Endothelial cell of hepatic sinusoid (primary cell): ENCODE measurements at regions not wholly inside any gene's neighbourhood (a gene's known extent, or its start where the extent isn't known, plus 50 kb on each side); places are given as distances from the start of the nearest gene placed in this dataset.
"Not testable (repeated sequence)": the region's sequence is repeated elsewhere in the genome, so short reads cannot be mapped to it uniquely, and the experiment has no call there.

Experiments used
- in situ Hi-C: cut with HindIII; loops from 2 replicates; pipeline ENCODE4 v1.10.0; 2017; ENCODE audit warnings: low sequenced_read_pairs

DNA sequence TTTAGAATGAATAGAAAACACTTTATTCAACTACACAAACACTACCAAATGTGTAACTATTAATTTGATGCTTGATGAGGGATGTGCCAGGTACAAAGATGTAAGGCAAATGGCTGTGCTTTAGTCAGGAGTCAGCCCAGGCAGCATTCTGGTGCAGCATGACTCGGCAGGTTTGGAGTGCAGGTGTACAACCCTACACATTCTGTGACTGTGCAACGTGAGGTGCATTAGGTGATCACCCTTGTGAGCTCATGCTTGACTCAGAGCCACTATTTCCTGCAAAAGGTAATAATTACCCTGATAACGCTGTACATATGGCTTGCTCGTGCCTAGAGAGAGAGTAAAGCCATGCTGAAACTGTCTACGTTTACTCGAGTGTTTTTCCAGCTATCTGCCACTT lies 288.7 kb upstream of the DSEL start:
- in situ Hi-C loops = no loop called here

GRCh38 chr18:67794521-67794920 lies 278.0 kb upstream of the DSEL start:
- in situ Hi-C loops = no loop called here

GRCh38 chr18:67790527-67790926 lies 274.0 kb upstream of the DSEL start:
- in situ Hi-C loops = no loop called here

GRCh38 chr18:67789165-67789545 lies 272.6 kb upstream of the DSEL start:
- in situ Hi-C loops = no loop called here

DNA sequence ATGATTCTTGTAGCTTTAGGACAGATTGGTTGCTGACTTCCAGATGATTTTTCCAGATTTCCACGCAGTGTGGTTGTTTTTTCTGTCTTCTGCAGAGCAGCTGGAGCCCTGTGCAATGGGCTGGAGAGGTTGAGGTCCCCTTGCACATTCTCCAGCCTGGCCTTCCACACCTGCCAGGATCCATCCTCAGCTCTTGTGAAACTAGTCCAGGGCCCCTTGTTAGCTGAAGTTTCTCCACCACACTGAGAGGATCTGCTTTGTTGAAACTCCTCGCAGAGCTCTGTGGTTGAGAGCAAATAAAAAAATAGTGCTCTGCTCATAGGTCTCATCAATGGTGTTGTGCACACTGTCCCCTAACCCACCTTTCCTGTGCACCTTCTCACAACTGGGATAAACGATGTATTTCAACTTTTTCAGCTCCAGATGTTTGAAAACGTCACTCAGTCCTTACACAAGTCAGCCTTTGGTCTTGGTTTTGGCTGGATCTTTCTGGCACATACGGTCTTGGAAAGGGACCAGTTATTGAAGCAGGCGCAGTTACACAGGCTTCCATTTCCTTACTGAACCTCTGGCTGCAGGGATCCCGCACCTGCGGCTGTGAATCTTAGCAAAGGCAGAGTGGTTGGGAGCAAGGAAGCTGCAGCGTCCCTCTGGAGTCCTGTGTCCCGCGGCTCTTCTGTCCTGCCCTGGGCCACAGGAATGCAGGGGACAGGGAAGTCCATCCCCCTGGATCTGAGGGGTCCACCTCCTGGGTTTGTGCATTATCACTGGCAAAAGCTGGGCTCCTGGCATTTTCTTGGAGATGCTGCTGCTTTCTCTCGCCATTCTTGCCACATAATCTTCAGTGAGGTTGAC lies 272.0 kb upstream of the DSEL start:
- in situ Hi-C loops = no loop called here

GRCh38 chr18:67783196-67783946 lies 266.9 kb upstream of the DSEL start:
- in situ Hi-C loops = no loop called here

DNA sequence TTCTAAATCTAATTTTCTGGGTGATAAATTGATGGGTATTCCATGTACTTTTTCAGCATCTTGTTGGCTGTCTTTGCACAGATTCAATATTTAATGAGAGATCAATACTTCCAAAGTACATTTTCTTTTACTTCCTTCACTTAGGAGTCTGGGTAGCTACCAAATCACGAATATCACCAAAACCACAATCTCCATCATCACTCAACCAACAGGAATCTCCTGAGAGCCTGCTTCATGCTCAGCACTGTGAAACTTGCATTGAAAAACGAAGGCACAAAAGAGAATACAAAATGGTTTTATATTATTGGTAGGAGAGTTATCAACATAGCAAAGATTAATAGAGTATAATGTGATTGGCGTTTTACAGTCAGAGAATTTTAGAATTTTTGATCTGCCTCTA lies 261.5 kb upstream of the DSEL start:
- in situ Hi-C loops = no loop called here

DNA sequence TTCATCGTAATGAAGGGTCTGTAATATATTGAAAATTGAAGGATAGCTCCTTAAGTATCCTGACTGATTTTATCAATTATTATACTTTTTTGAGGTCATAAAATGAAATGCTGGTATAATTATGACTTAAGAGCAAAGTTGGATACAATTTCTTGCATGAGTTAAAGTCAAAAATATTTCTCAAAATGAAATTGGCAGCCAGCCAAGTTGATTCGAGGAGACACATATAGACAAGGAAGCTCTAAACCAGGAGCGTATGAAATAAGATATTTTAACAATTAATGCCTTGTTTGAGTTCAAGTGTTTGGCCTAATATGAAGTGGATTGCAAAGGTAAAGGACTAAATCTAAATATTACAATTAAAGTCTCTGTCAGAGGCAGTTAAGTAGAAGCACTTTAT lies 260.4 kb upstream of the DSEL start:
- in situ Hi-C loops = no loop called here

GRCh38 chr18:67771271-67771670 lies 254.8 kb upstream of the DSEL start:
- in situ Hi-C loops = no loop called here

DNA sequence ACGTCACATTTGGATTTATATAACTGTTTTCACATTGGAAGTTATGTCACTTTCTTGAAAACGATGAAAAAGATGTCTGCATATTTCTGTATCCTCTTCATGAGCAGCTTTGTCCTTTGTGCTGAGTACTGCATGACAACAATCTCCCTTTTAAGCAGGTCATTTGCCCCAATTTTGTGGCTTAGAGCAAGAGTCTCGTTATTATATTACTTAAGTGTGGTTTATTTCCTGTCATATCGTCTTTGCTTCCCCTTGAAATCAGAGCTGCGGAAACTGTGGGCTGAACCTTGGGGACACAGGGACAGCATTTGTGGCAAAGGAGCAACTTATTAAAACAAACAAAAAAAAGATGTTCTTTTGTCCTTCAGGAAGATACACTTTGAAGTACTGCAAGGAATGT lies 254.0 kb upstream of the DSEL start:
- in situ Hi-C loops = no loop called here

- in situ Hi-C loops = no loop called here
Measured at GRCh38 chr18:67766930-67767329, 250.4 kb upstream of the DSEL start.

DNA sequence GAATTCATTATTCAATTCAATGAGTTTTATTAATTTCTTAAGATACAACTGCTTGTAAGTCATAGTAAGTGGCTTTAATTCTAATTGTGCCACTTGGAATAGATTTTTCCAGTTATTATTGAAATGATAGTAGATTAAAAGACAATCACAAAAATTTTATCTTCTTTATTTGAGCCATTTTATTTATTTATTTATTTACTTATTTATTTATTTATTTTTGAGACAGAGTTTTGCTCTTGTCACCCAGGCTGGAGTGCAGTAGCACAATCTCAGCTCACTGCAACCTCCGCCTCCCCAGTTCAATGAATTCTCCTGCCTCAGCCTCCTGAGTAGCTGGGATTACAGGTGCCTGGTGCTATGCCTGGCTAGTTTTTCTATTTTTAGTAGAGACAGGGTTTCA lies 235.7 kb upstream of the DSEL start:
- in situ Hi-C loops = not testable (repeated sequence)

- in situ Hi-C loops = no loop called here
Measured at GRCh38 chr18:67742954-67743353, 226.4 kb upstream of the DSEL start.

DNA sequence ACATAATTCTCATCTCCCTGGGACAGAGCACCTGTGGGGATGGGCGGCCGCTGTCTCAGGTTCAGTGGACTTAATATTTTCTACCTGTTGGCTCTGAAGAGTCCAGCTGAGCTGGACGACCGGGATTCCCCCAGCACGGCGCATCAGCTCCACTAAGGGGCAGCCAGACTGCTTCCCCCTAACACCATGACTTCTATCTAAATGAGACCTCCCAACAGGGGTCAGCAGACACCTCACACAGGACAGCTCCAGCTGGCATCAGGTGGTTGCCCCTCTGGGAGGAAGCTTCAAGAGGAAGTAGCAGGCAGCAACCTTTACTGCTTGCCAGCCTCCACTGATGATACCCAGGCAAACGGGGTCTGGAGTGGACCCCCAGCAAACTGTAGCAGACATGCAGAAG lies 226.0 kb upstream of the DSEL start:
- in situ Hi-C loops = no loop called here

DNA sequence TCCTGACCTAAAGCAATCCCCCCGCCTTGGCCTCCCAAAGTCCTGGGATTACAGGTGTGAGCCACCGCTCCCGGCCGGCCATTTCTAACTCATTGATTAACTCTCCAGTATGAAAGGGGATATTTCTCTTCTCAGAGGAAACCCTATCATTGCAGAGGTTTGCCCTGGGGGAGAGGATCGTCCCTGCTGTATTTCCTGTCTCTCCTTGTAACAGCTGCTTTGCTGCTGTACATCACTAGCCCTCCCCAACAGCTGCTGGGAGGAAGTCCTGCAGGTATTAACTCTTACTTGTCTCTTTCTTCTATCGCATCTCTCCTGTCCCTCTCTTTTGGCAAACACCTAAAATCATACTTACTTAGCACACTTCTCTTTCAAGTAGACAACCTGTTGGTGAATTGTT lies 219.0 kb upstream of the DSEL start:
- in situ Hi-C loops = no loop called here

GRCh38 chr18:67733088-67733487 lies 216.6 kb upstream of the DSEL start:
- in situ Hi-C loops = no loop called here

DNA sequence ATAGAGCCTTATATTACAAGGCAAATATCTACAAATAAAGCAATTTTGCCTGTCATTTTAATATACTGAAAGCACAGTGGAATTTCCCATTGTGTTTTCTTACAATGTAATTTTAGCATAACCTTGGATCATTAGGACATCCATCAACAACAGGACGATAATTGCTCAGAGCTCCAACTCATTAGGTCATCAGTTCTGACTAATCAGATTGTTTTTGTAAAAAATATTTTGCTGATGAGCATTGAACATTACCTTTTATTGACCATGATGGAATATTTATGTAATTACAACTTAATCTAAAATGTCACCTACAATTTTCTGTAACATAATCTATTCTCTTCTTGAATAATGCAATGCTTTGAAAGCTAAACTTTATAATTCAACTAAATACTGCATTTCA lies 215.3 kb upstream of the DSEL start:
- in situ Hi-C loops = no loop called here

DNA sequence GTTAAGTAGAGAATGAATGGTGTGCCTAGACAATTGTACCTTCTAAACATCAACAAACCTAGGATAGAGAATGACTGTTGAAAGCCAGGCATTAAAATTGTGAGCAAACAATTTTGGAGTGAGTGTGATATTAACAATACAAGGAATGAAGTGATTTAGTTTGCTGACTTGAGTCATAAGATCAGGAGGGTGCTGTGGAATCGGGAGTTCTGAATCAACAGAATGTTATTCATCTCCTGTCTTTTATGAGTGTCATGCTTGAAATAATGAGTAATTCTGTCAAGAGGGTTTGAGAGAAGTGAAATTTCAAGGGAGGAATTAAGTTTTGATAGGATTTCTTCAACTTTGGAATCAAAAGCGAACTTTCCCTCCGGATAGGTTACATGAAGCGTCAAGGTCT lies 214.4 kb upstream of the DSEL start:
- in situ Hi-C loops = no loop called here

DNA sequence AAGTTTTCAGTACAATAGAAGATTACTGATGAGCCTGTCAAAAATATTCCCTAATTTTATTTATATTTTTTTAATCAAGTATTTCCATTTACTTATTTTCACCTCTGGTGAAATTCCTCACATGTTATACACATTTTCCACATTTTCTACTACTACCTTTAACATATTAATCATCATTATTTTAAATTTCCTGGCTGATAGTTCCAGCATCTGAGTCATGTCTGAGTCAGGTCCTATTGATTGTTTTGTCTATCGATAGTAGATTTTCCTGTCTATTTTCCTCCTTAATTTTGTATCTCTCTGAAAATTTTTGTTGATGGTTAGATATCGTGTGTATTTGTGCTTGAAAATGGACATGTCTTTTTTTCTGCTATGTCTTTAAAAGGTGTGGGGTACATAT lies 211.8 kb upstream of the DSEL start:
- in situ Hi-C loops = no loop called here

GRCh38 chr18:67726882-67727281 lies 210.4 kb upstream of the DSEL start:
- in situ Hi-C loops = no loop called here

DNA sequence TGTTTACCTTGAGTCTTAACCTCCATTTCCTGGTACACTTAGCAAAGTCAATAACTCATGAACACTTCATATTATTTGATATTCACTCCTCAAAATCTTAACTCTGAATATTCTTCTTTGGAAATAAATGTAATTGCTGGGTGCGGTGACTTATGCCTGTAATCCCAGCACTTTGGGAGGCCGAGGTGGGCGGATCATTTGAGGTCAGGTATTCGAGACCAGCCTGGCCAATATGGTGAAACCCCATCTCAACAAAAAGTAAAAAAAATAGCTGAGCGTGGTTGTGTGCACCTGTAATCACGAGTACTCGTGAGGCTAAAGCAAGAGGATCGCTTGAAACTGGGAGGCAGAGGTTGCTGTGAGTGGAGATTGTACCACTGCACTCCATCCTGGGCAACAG lies 201.3 kb upstream of the DSEL start:
- in situ Hi-C loops = no loop called here

DNA sequence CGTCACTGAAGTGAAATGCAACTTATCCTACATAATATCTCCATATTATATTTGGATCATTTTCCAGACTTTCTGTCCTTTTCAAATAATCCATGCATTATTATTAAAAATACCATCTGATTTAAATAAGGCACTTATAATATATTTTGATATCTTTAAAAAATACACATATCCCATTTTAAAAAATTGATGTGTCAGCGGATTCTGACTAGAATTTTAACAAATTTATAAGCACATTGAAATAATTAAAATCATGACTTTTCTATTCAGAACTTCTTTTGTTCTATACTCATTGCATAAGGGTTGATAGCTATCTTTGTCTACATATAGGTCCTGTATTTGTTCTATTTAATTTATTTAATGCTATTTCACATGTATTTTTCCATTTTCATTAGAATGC lies 199.0 kb upstream of the DSEL start:
- in situ Hi-C loops = no loop called here
